ENCODE measurements at regions not wholly inside any gene's neighbourhood (a gene's known extent, or its start where the extent isn't known, plus 50 kb on each side); places are given as distances from the start of the nearest gene placed in this dataset.

GRCh38 chr2:220948579-220948978, 623.5 kb downstream of the EPHA4 start:
- Histone ChIP-seq H2BK12ac (ENCODE audit: insufficient read length, low read depth, low read length) (no peak overlapping the region), H2AFZ (ENCODE audit: low read length) (no peak overlapping the region), H4K91ac (ENCODE audit: insufficient read length, low read depth, low read length) (no peak overlapping the region), H2AK5ac (ENCODE audit: insufficient read length, low read length) (no peak overlapping the region), H2BK15ac (ENCODE audit: low read depth, low read length) (no peak overlapping the region), H4K5ac (ENCODE audit: insufficient read length, low read depth, low read length) (no peak overlapping the region), H3K4me2 (ENCODE audit: insufficient read depth, insufficient read length, low read length) (peak overlapping the region; percentile 1), H3K14ac (ENCODE audit: insufficient read depth, low read length) (no peak overlapping the region), H3K56ac (ENCODE audit: insufficient read length, low read depth, low read length) (no peak overlapping the region), H3K79me1 (ENCODE audit: insufficient read depth, low read depth, low read length, poor library complexity, severe bottlenecking) (no peaks in the 10 kb centered on the region), H3K4me1 (ENCODE audit: insufficient read depth, low read length) (peaks cover 10% of the 10 kb centered on the region), H3K27me3 (ENCODE audit: insufficient read depth, low read length) (no peaks in the 10 kb centered on the region), H4K20me1 (ENCODE audit: control insufficient read depth, insufficient read depth, insufficient read length) (no peaks in the 10 kb centered on the region), H3K18ac (ENCODE audit: insufficient read length, low read depth, low read length) (no peak overlapping the region), H3K4ac (ENCODE audit: low read depth, low read length) (no peak overlapping the region), H4K8ac (replicated peaks; ENCODE audit: insufficient read length, low read depth, low read length) (no peak overlapping the region), H2BK20ac (ENCODE audit: low read depth, low read length, poor library complexity, severe bottlenecking) (no peak overlapping the region), H3K23me2 (ENCODE audit: insufficient read length, low read depth, low read length, poor library complexity, severe bottlenecking) (no peaks in the 10 kb centered on the region), H3T11ph (ENCODE audit: low read length) (no peak overlapping the region), H3K23ac (ENCODE audit: insufficient read length, low read depth, low read length) (no peak overlapping the region), H3K9me3 (ENCODE audit: control insufficient read depth, low read depth, low read length) (no peaks in the 10 kb centered on the region), H3K27ac (ENCODE audit: insufficient read length, low read depth, low read length) (no peak overlapping the region), H2BK5ac (ENCODE audit: insufficient read length, low read length) (no peak overlapping the region), H3K9ac (ENCODE audit: extremely low read depth, insufficient read length, low read length) (no peak overlapping the region), H3K79me2 (ENCODE audit: insufficient read depth, low read length) (no peaks in the 10 kb centered on the region), H2BK120ac (ENCODE audit: low read depth, low read length, poor library complexity, severe bottlenecking) (no peak overlapping the region)
- no CpG with 5 or more reads among the region's 4 CpGs for WGBS (ENCODE audit: extremely low coverage, insufficient read length, low lambda C conversion rate)
- Mint-ChIP-seq H3K9me3 (peaks cover 5 to 7% of the 10 kb centered on the region in 2 experiments), H3K27me3 (ENCODE audit: low read depth) (no peaks in the 10 kb centered on the region), H3K36me3 (ENCODE audit: insufficient read depth in 1 of 3, low read depth in 3 of 3) (peaks cover 0 to 5% (median 3%) of the 10 kb centered on the region in 3 experiments; a peak in 5 of 7 replicates), H3K27ac (peak overlapping the region in 2 of 3 experiments; percentile 49 to 74; a peak in 5 of 7 replicates), H3K4me1 (peaks cover 21% of the 10 kb centered on the region in 2 experiments), H3K4me3 (no peak overlapping the region)
- DNase-seq: peak; percentile 33
- TF ChIP-seq CTCF (conservative IDR thresholded peaks at IDR 0.05): no peak
